Osteoblast (primary cell): ENCODE measurements at regions not wholly inside any gene's neighbourhood (a gene's known extent, or its start where the extent isn't known, plus 50 kb on each side); places are given as distances from the start of the nearest gene placed in this dataset.

Experiments used
- DNase-seq: peaks from one replicate; pipeline ENCODE4 v3.0.0; 2011; ENCODE audit warnings: low spot score, mixed read lengths; ENCODE audit not compliant: insufficient read length; ENCODE audit errors: missing footprints
- H2AFZ ChIP-seq: 2 replicates; pipeline ENCODE4 v1.6.0; 2011; ENCODE audit warnings: mild to moderate bottlenecking, low read length
- H3K27ac ChIP-seq: 2 replicates; pipeline ENCODE4 v1.5.1; 2011; ENCODE audit warnings: mild to moderate bottlenecking, low read depth, low read length, moderate library complexity
- H3K27me3 ChIP-seq: 2 replicates; pipeline ENCODE4 v1.6.0; 2012; ENCODE audit warnings: mild to moderate bottlenecking, control low read depth, inconsistent platforms, low read length, moderate library complexity; ENCODE audit not compliant: insufficient read depth
- H3K36me3 ChIP-seq: 2 replicates; pipeline ENCODE4 v1.5.1; 2011; ENCODE audit warnings: mild to moderate bottlenecking, low read length, control low read depth, moderate library complexity; ENCODE audit not compliant: insufficient read depth
- H3K4me1 ChIP-seq: 2 replicates; pipeline ENCODE4 v1.5.1; 2011; ENCODE audit warnings: mild to moderate bottlenecking, low read length, control low read depth, moderate library complexity; ENCODE audit not compliant: insufficient read depth
- H3K4me2 ChIP-seq: 2 replicates; pipeline ENCODE4 v1.6.0; 2011; ENCODE audit warnings: mild to moderate bottlenecking, low read length; ENCODE audit not compliant: insufficient read depth
- H3K4me3 ChIP-seq: fragments of 200-600 bp; sonication (generic); 3 replicates; pipeline ENCODE4 v1.5.1; 2012; ENCODE audit warnings: mild to moderate bottlenecking, low read length, inconsistent platforms; ENCODE audit not compliant: insufficient read depth
- H3K79me2 ChIP-seq: 2 replicates; pipeline ENCODE4 v1.6.0; 2012; ENCODE audit warnings: mild to moderate bottlenecking, low read length, control low read depth, inconsistent platforms; ENCODE audit not compliant: insufficient read depth
- H3K9me3 ChIP-seq: 2 replicates; pipeline ENCODE4 v1.5.1; 2011; ENCODE audit warnings: low read depth, low read length, control low read depth
- H4K20me1 ChIP-seq: 2 replicates; pipeline ENCODE4 v1.6.0; 2012; ENCODE audit warnings: mild to moderate bottlenecking, low read length, control low read depth; ENCODE audit not compliant: insufficient read depth
- CTCF ChIP-seq: IDR thresholded peaks from 2 replicates; pipeline ENCODE4 v1.5.1; 2011; ENCODE audit warnings: mild to moderate bottlenecking, low read depth, low read length, moderate library complexity; ENCODE audit errors: extremely low read depth

- Histone ChIP-seq H3K27me3 (no peaks in the 10 kb centered on the region), H3K79me2 (no peaks in the 10 kb centered on the region), H3K4me1 (no peaks in the 10 kb centered on the region), H2AFZ (peak overlapping the region; percentile 6), H3K9me3 (no peaks in the 10 kb centered on the region), H4K20me1 (no peaks in the 10 kb centered on the region), H3K36me3 (no peaks in the 10 kb centered on the region), H3K4me3 (peak overlapping the region; percentile 40), H3K27ac (no peak overlapping the region), H3K4me2 (no peak overlapping the region)
- DNase-seq: no peak
- no peak for TF ChIP-seq CTCF
Measured at GRCh38 chr20:60138256-60139220, 180.3 kb downstream of the CDH26 start.

- no peak overlapping the region for H3K4me3 ChIP-seq
- no peak overlapping the region for H3K4me2 ChIP-seq
- no peaks in the 10 kb centered on the region for H3K27me3 ChIP-seq
- H3K4me1 ChIP-seq: no peaks in the 10 kb centered on the region
- H3K79me2 ChIP-seq: no peaks in the 10 kb centered on the region
- no peak for DNase-seq
- H4K20me1 ChIP-seq: no peaks in the 10 kb centered on the region
- no peak overlapping the region for H2AFZ ChIP-seq
- TF ChIP-seq CTCF: no peak
- no peaks in the 10 kb centered on the region for H3K36me3 ChIP-seq
- no peak overlapping the region for H3K27ac ChIP-seq
- H3K9me3 ChIP-seq: no peaks in the 10 kb centered on the region
Measured at GRCh38 chr20:60139663-60140446, 181.6 kb downstream of the CDH26 start.

- Histone ChIP-seq H3K4me3 (no peak overlapping the region), H3K36me3 (no peaks in the 10 kb centered on the region), H2AFZ (no peak overlapping the region), H4K20me1 (no peaks in the 10 kb centered on the region), H3K4me1 (no peaks in the 10 kb centered on the region), H3K27me3 (no peaks in the 10 kb centered on the region), H3K4me2 (no peak overlapping the region), H3K9me3 (no peaks in the 10 kb centered on the region), H3K27ac (no peak overlapping the region), H3K79me2 (no peaks in the 10 kb centered on the region)
- DNase-seq: no peak
- no peak for TF ChIP-seq CTCF
Measured at GRCh38 chr20:60142587-60142986, 184.4 kb downstream of the CDH26 start.

GRCh38 chr20:60143261-60143842, 185.1 kb downstream of the CDH26 start:
- no peak for TF ChIP-seq CTCF
- no peak overlapping the region for H3K4me2 ChIP-seq
- no peaks in the 10 kb centered on the region for H4K20me1 ChIP-seq
- H3K36me3 ChIP-seq: no peaks in the 10 kb centered on the region
- no peaks in the 10 kb centered on the region for H3K9me3 ChIP-seq
- H2AFZ ChIP-seq: no peak overlapping the region
- no peaks in the 10 kb centered on the region for H3K27me3 ChIP-seq
- no peak overlapping the region for H3K27ac ChIP-seq
- no peaks in the 10 kb centered on the region for H3K79me2 ChIP-seq
- DNase-seq: no peak
- no peak overlapping the region for H3K4me3 ChIP-seq
- no peaks in the 10 kb centered on the region for H3K4me1 ChIP-seq
